PC-9 (cell line): ENCODE measurements at regions not wholly inside any gene's neighbourhood (a gene's known extent, or its start where the extent isn't known, plus 50 kb on each side); places are given as distances from the start of the nearest gene placed in this dataset.
A peak's percentile ranks its signal among the peaks of the same experiment; 100 is the strongest.

ENCODE experiments used
- BruUV-seq: library from RNA; stranded (reverse); fragments of 400-500 nt; replicated peaks from 2 replicates; lab custom pipeline; 2021; lab: Mats Ljungman, UMichigan
- CTCF ChIA-PET: fragments of 300-600 bp; sonication (Branson Sonifier 250); formaldehyde crosslinking; loops from one replicate; lab custom pipeline; 2022; ENCODE audit warnings: antibody characterized with exemption; lab: Charles Lee
- POLR2A ChIA-PET: fragments of 300-600 bp; sonication (Branson Sonifier 250); formaldehyde crosslinking; loops from one replicate; lab custom pipeline; 2022; ENCODE audit warnings: antibody characterized with exemption; ENCODE audit not compliant: unreplicated experiment; lab: Charles Lee
- DNase-seq, 2 experiments: peaks; one replicate each; pipeline versions ENCODE4 v3.0.0 to v3.0.0-alpha.2; 2015 to 2022; ENCODE audit warnings: mixed read lengths in 1 of 2
- H2AFZ ChIP-seq: fragments of 200-600 bp; sonication (generic); 2 replicates; pipeline ENCODE4 v1.8.1; 2017; ENCODE audit warnings: antibody characterized with exemption
- H3F3A ChIP-seq: fragments of 200-600 bp; sonication (generic); 2 replicates; pipeline ENCODE4 v1.8.1; 2017; ENCODE audit warnings: antibody characterized with exemption, mild to moderate bottlenecking, low read depth; ENCODE audit not compliant: insufficient read depth
- H3K27ac ChIP-seq: fragments of 200-600 bp; sonication (generic); 2 replicates; pipeline ENCODE4 v1.6.1; 2016; ENCODE audit warnings: mixed run types
- H3K27me3 ChIP-seq: fragments of 200-600 bp; sonication (generic); 2 replicates; pipeline ENCODE4 v1.6.1; 2016; ENCODE audit warnings: low read depth, mixed run types; ENCODE audit not compliant: insufficient read depth
- H3K36me3 ChIP-seq: fragments of 200-600 bp; sonication (generic); 2 replicates; pipeline ENCODE4 v1.6.1; 2016; ENCODE audit warnings: low read depth, mixed run types
- H3K4me1 ChIP-seq: fragments of 200-600 bp; sonication (generic); replicated peaks from 2 replicates; pipeline ENCODE4 v1.6.1; 2016; ENCODE audit warnings: mixed run types; ENCODE audit not compliant: insufficient read depth
- H3K4me2 ChIP-seq: fragments of 200-600 bp; sonication (generic); 2 replicates; pipeline ENCODE4 v1.6.1; 2017; ENCODE audit warnings: mixed run types
- H3K4me3 ChIP-seq: fragments of 200-600 bp; sonication (generic); 2 replicates; pipeline ENCODE4 v1.6.1; 2016; ENCODE audit warnings: mixed run types
- H3K79me2 ChIP-seq: fragments of 200-600 bp; sonication (generic); 2 replicates; pipeline ENCODE4 v1.6.1; 2017; ENCODE audit warnings: low read depth, mixed run types
- H3K9me2 ChIP-seq: fragments of 200-600 bp; sonication (generic); 2 replicates; pipeline ENCODE4 v1.8.1; 2017; ENCODE audit warnings: mild to moderate bottlenecking; ENCODE audit not compliant: insufficient read depth
- H3K9me3 ChIP-seq: fragments of 200-600 bp; sonication (generic); 2 replicates; pipeline ENCODE4 v1.8.1; 2016; ENCODE audit warnings: low read depth; ENCODE audit not compliant: insufficient read depth
- H4K20me1 ChIP-seq: fragments of 200-600 bp; sonication (generic); 2 replicates; pipeline ENCODE4 v1.8.1; 2017; ENCODE audit not compliant: insufficient read depth
- EZH2 ChIP-seq: fragments of 200-600 bp; sonication (generic); IDR thresholded peaks from 2 replicates; pipeline ENCODE4 v1.8.0; 2017; ENCODE audit warnings: antibody characterized with exemption, low read depth
- intact Hi-C: fragments of 100-400 bp; cut with micrococcal nuclease; formaldehyde crosslinking; loops from one replicate; pipeline ENCODE4 v1.10.0; 2022; ENCODE audit not compliant: unreplicated experiment
- TF ChIP-seq, protein P1 (sequence below): fragments of 200-600 bp; sonication (generic); conservative IDR thresholded peaks from 2 replicates; pipeline ENCODE4 v1.6.1; 2017; ENCODE audit warnings: mixed run types, antibody characterized with exemption, mild to moderate bottlenecking, moderate library complexity

DNA sequence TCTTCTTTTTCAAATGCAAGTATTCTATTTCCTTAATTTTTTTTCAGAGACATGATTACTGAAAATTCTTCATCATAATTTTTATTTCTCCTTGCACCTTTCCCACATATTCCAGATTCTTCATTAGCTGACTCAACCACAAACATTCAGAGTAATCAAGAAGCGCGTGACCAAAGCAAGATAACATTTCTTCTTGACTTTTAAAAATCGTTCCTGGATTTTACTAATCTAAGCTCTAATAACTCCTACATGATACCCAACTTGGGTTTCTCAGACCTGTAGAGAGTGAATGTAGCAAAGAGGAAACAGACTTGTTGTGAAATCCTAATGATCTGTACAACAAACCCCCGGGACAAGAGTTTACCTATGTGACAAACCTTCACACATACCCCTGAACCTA is 615.0 kb downstream of the TMA16 start:
- H3K9me3 ChIP-seq, result no peaks in the 10 kb centered on the region
- DNase-seq, result peak in 1 of 2 experiments; percentile 2
- ChIA-PET CTCF (no interaction called here), POLR2A (no interaction called here)
- no peak overlapping the region for H3K4me2 ChIP-seq
- H3K9me2 ChIP-seq, result no peaks in the 10 kb centered on the region
- no peaks in the 10 kb centered on the region for H3K36me3 ChIP-seq
- no TSS peak for BruUV-seq
- H2AFZ ChIP-seq, result no peak overlapping the region
- intact Hi-C loops, result no loop called here
- no peak for TF ChIP-seq EZH2
- TF ChIP-seq, protein P1, sequence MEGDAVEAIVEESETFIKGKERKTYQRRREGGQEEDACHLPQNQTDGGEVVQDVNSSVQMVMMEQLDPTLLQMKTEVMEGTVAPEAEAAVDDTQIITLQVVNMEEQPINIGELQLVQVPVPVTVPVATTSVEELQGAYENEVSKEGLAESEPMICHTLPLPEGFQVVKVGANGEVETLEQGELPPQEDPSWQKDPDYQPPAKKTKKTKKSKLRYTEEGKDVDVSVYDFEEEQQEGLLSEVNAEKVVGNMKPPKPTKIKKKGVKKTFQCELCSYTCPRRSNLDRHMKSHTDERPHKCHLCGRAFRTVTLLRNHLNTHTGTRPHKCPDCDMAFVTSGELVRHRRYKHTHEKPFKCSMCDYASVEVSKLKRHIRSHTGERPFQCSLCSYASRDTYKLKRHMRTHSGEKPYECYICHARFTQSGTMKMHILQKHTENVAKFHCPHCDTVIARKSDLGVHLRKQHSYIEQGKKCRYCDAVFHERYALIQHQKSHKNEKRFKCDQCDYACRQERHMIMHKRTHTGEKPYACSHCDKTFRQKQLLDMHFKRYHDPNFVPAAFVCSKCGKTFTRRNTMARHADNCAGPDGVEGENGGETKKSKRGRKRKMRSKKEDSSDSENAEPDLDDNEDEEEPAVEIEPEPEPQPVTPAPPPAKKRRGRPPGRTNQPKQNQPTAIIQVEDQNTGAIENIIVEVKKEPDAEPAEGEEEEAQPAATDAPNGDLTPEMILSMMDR, result no peak
- H3K4me1 ChIP-seq, result no peaks in the 10 kb centered on the region
- H3K79me2 ChIP-seq, result no peaks in the 10 kb centered on the region
- no peaks in the 10 kb centered on the region for H4K20me1 ChIP-seq
- H3F3A ChIP-seq, result no peaks in the 10 kb centered on the region
- H3K27ac ChIP-seq, result no peak overlapping the region
- no peak overlapping the region for H3K4me3 ChIP-seq
- no peaks in the 10 kb centered on the region for H3K27me3 ChIP-seq

DNA sequence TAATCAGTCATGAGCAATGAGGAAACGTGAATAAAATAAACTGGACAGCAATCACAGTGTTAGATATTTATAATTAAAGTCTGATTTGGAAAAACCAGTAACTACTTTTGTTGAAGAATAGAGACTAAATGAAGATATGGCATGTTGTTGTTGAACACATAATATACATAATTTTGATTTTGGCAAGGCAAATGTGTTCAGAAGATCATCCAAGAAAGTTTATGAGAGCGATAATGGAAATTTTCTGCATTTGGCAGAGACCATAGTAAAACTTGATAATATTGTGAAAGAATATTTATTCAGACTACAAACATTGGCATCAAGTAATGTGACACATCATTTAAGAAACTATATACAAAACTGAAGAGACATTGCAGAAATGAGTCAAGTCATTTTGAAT is 620.7 kb downstream of the TMA16 start:
- BruUV-seq, result no TSS peak

DNA sequence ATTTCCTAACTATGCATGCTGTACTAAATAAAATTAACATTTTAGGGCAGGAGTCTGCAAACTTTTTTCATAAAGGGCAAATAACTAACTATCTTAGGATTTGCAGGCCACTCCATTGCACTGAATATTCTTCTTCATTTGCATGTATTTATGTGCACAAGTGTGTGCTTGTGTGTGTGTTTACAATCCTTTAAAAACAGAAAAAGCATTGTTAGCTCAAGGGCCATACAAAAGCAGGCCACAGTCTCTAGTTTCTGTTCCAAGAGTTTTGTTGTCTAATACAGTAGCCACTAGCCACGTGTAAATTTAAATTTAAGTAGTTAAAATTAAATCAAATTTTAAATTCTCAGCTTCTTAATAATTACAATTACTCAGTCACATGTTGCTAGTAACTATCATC is 621.8 kb downstream of the TMA16 start:
- POLR2A ChIA-PET, result no interaction called here
- CTCF ChIA-PET, result no interaction called here

More for the DNA sequence above, 620.7 kb downstream of the TMA16 start:
- no peak overlapping the region for H3K4me3 ChIP-seq
- TF ChIP-seq EZH2, result no peak
- TF ChIP-seq, protein P1, result no peak
- intact Hi-C loops, result no loop called here
- no peak for DNase-seq
- no peaks in the 10 kb centered on the region for H3K4me1 ChIP-seq
- no peaks in the 10 kb centered on the region for H3K27me3 ChIP-seq
- H3K79me2 ChIP-seq, result no peaks in the 10 kb centered on the region
- H3K9me2 ChIP-seq, result no peaks in the 10 kb centered on the region
- H3K4me2 ChIP-seq, result no peak overlapping the region
- no peaks in the 10 kb centered on the region for H3K9me3 ChIP-seq
- no peak overlapping the region for H2AFZ ChIP-seq
- CTCF ChIA-PET, result no interaction called here
- POLR2A ChIA-PET, result no interaction called here
- no peak overlapping the region for H3K27ac ChIP-seq
- no peaks in the 10 kb centered on the region for H3K36me3 ChIP-seq
- no peaks in the 10 kb centered on the region for H4K20me1 ChIP-seq
- no peaks in the 10 kb centered on the region for H3F3A ChIP-seq

More for the DNA sequence above, 621.8 kb downstream of the TMA16 start:
- H3K4me2 ChIP-seq, result no peak overlapping the region
- DNase-seq, result no peak
- intact Hi-C loops, result no loop called here
- no TSS peak for BruUV-seq
- no peaks in the 10 kb centered on the region for H3K27me3 ChIP-seq
- TF ChIP-seq EZH2, result no peak
- TF ChIP-seq, protein P1, result no peak
- H4K20me1 ChIP-seq, result no peaks in the 10 kb centered on the region
- no peaks in the 10 kb centered on the region for H3K9me2 ChIP-seq
- H3K9me3 ChIP-seq, result no peaks in the 10 kb centered on the region
- H3K4me3 ChIP-seq, result no peak overlapping the region
- H3F3A ChIP-seq, result no peaks in the 10 kb centered on the region
- H3K36me3 ChIP-seq, result no peaks in the 10 kb centered on the region
- H2AFZ ChIP-seq, result no peak overlapping the region
- H3K4me1 ChIP-seq, result no peaks in the 10 kb centered on the region
- H3K27ac ChIP-seq, result no peak overlapping the region
- no peaks in the 10 kb centered on the region for H3K79me2 ChIP-seq
